ENCODE measurements at regions not wholly inside any gene's neighbourhood (a gene's known extent, or its start where the extent isn't known, plus 50 kb on each side); places are given as distances from the start of the nearest gene placed in this dataset.

DNA sequence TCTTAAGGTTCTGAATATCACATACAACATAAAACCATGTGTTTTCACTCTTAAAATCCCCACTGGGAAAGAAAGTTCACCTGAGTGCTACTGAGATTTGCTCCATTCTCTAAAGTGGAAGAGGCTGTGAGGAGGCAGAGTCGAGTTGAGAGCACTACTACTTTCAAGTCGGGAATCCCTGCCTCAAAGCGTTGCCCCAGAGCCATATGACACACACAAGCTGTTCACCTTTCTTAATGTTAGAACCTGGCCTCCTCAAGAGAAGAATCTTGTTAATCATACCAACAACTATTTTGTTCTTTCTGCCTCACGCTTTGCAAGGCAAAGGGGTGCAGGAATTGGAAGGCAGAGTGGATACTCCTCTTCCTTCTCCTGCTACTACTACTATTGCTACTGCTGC lies 149.7 kb upstream of the DAAM1 start:
- no peak for TF ChIP-seq CTCF (IDR thresholded peaks at IDR 0.05)
- no peak for TF ChIP-seq POLR2A (IDR thresholded peaks at IDR 0.05)

Measured in adrenal gland (tissue), 5 donors.